GM13976 (cell line): ENCODE measurements at regions not wholly inside any gene's neighbourhood (a gene's known extent, or its start where the extent isn't known, plus 50 kb on each side); places are given as distances from the start of the nearest gene placed in this dataset.

Experiments used
- DNase-seq: peaks from one replicate; pipeline ENCODE4 v3.0.0; 2012; ENCODE audit warnings: low spot score
- CTCF ChIP-seq: IDR thresholded peaks from 2 replicates; pipeline ENCODE4 v1.5.1; 2012; ENCODE audit warnings: borderline replicate concordance, mild to moderate bottlenecking; ENCODE audit not compliant: insufficient read depth; ENCODE audit errors: extremely low read depth, missing control alignments, control extremely low read depth
- in situ Hi-C: fragments of 300-500 bp; cut with MboI; formaldehyde crosslinking; loops from one replicate; pipeline ENCODE4 v1.12.0; 2022; ENCODE audit warnings: low sequenced_read_pairs, mixed read lengths, inconsistent platforms; ENCODE audit not compliant: unreplicated experiment

GRCh38 chr18:42559069-42559690, 556.3 kb downstream of the RIT2 start:
- in situ Hi-C loops, result no loop called here
- no peak for DNase-seq

GRCh38 chr18:42561521-42561920, 554.0 kb downstream of the RIT2 start:
- DNase-seq, result no peak
- in situ Hi-C loops, result no loop called here
- TF ChIP-seq CTCF, result no peak

More at GRCh38 chr18:42559069-42559690, 556.3 kb downstream of the RIT2 start:
- no peak for TF ChIP-seq CTCF

GRCh38 chr18:42563995-42564394, 551.5 kb downstream of the RIT2 start:
- in situ Hi-C loops, result no loop called here
- TF ChIP-seq CTCF, result no peak
- no peak for DNase-seq

GRCh38 chr18:42564761-42565160, 550.7 kb downstream of the RIT2 start:
- DNase-seq, result no peak
- no peak for TF ChIP-seq CTCF
- in situ Hi-C loops, result no loop called here

- DNase-seq, result no peak
- no peak for TF ChIP-seq CTCF
- in situ Hi-C loops, result no loop called here
These were observed 546.7 kb downstream of the RIT2 start for GRCh38 chr18:42568773-42569172.

- no peak for DNase-seq
- in situ Hi-C loops, result loop anchor here (25.0 kb wide), 1 partner anchor 687 kb away; no protein-coding TSS in a partner anchor
- no peak for TF ChIP-seq CTCF
These were observed 540.6 kb downstream of the RIT2 start for GRCh38 chr18:42574871-42575270.
